HG02970 (cell line): ENCODE measurements at regions not wholly inside any gene's neighbourhood (a gene's known extent, or its start where the extent isn't known, plus 50 kb on each side); places are given as distances from the start of the nearest gene placed in this dataset.
"Not testable (repeated sequence)": the region's sequence is repeated elsewhere in the genome, so short reads cannot be mapped to it uniquely, and the experiment has no call there.

Source experiments
- ATAC-seq: cut with Tn5 transposase; IDR thresholded peaks from one replicate; pipeline ENCODE4 v1.9.1; 2021; ENCODE audit warnings: mild to moderate bottlenecking, moderate library complexity, moderate number of reproducible peaks; ENCODE audit not compliant: unreplicated experiment, low FRiP score

DNA sequence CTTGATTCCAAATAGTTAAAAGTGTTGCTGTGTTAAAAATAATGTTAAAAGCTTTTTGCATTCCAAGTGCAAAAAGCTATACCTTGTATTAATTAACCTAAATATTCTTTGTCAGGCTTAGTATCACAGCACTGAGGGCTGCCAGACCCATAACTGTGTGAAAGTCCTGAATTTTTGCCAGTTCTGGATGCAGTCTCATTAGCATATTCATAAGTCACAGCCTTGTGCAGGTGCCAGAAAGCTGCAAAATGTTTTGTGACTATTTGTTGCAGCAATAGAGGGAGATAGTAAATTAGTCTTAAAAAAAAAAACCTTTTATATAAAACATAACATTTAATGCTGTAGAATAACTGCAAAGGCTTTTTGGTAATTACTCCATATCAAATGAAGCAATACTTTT is 56.6 kb downstream of the SLITRK1 start:
- no peak for ATAC-seq

DNA sequence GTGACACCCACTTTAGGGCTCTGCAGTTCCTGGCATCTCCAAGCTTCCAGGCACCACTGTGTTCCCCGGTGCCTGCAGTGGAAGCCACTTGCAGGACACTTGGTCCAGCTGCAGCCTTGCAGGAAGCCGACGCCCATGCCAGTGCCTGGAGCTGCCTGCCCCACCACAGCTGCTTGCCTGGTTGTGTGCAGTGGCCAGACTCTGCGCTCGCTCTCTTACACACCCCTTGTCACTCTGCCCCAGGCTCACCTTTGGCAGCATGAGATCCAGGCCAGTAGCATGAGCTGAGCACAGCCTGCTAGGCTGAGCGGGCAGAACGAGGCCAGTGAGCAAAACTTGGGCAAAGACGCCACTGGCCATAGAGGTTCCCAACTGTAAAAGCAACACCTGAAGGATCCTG is 57.7 kb downstream of the SLITRK1 start:
- no peak for ATAC-seq

DNA sequence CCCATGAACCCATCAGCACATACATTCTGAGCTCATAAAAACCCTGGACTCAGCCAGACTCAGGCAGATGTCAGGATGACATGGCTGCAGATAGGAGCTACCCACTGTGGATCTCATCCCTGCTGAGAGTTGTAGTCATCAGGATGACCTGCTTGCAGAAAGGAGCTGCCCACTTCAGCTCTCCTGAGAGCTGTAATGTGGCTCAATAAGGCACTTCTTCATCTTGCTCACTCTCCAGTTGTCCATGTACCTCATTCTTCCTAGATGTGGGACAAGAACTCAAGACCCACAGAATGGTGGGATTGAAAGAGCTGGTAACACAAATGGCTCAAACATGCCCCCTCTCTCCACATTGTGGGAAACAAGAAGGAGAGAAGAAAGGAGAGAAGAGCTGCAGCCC is 58.2 kb downstream of the SLITRK1 start:
- no peak for ATAC-seq

DNA sequence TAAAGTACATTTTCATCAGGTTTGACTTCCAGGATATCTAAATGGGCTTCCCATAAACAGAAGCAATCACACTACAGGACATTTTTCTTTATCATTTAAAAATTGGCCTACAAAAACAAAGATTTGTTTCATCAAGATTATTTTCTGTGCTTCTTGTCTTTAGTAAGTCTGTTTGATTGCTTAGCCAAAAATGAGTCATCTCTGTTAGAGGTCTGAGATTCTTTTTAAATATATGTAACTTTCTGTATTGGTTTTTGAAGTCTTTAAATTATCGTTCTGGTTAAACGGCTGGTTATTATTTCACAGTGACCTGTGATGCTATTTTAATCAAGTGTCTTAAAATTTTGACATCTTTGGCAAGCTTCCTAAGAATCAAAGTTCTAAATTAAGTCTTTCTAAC is 62.7 kb downstream of the SLITRK1 start:
- ATAC-seq, result no peak

DNA sequence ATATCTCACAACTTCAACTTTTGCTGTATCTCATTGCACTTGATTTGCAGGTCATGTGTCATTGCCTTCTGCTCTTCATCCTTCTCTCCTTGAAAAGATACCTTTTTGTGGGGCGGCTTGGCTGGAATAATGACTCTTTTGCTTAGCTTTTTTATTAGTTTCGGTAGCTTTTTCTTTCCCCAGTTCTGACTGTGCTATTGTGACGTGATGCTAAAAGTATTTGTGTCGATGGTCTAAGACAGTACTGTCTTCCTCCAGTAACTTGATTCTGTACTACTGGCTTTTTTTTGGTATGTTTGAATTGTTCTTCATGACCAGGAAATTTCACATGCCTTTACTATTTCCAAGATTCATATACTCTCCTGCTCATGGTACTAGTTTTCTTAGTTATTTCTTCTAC is 63.1 kb downstream of the SLITRK1 start:
- no peak for ATAC-seq

DNA sequence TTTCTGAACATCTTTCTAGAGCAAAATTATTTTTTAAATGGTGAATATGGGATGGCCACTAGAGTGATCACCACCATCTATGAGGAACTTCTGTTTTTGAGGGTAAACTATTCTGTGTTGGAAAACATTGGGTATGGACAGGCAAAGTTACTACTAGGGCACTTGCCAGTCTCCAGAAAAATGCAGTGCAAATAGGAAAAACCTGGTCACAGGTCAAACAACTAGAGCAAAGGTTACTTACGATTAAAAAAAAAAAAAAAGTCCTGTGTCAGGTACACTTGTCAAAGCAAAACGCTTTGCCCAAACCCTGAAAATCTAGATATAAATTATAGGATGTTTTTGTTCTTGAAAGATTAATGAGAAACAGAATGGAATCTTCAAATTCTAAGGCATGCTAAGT is 66.2 kb downstream of the SLITRK1 start:
- no peak for ATAC-seq

DNA sequence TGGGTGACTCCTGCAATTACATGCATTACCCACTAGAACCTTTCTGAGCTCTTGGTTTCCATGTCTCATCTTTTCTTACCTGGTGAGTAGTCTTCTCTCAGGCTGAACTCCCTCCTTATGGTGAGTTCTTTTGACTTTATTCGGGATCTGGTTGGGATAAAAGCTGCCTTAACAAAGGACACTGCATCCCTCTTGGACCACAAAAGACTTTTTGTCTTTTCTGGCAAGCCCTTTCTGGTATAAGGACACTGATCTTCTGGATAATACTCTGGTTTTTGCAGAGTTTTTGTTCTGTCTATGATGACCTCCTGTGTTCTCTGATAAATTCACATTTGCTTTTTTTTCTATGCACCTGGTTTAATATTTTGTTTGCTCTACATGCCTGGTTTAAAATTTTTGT is 66.7 kb downstream of the SLITRK1 start:
- no peak for ATAC-seq

DNA sequence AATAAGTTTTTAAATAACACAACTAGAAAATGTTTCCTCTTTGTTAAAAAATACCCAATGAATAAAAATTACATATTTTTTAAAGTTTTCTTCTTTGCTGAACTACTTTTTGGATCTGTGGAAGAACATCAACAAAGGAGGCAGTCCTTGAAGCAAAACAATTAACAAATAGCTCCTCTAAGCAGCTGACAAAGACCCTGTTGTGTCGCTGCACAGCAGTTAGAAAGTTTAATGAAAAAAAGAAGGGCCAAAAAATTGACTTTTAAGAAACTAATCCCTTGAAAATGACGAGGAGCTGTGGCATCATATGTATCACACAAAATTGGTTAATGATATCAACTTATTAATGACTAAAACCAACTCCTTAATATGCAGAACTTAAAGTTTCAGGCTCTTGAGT is 72.1 kb downstream of the SLITRK1 start:
- ATAC-seq, result no peak

DNA sequence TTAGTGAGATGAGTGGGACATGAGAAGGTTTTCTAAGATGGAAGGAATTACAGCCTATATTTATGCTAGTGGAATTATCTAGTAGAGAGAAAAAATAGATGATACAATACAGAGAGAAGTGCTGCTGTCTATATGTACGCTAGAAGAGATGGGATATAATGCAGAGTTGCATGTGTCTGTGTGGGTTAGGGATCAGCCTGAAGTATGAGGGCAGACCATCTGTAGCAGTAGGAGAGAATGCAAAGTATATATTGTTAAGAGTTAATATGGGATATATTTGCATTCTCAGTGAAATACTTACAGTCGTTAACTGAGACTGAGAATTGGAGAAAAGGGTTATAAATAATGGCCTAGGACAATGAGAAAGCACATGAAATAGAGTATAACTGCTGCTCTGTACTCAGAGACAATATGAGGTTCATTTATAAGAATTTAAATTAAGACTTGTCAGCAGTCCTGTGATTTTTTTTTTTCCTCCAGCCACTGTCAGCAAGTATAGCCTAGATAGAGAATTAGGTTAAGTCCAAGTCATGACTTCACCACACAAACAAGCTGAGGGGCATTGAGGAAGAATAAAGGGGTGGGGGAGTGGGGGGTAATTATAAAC is 77.8 kb downstream of the SLITRK1 start:
- no peak for ATAC-seq

DNA sequence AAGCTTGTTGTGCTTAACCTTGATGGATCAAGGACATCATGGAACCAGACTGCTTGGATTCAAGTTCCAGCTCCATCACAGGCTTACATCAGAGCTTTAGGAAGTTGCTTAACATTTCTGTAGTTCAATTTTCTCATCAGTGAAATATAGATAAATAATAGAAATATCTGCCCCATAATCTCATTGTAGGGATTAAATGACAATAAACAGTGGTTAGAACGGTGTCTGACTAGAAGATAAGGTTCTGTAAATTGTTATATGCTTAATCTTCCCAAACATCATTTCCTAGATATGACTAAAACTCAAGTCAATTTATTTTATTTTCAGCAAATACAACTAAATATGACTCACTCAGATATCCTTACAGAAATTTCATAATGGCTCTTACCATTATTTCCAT is 83.5 kb downstream of the SLITRK1 start:
- no peak for ATAC-seq

DNA sequence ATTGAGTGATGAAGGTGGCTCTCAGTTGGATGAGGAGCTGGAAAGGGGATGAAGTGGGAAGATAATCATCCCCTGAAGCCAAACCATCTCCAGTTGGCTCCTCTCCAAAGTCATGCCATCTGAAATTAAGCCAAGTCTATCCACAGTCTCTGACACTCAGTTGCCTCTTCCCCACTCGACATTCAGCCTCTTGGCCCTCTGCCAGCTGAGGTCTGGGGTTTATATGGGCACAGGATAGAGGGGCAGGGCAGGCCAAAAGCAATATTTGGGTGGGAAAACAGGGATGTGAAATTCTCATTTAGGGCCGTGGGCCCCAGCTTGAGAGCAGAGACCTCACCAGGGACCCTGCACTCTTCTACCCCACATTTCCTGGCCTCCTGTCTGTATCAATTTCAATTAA is 85.9 kb downstream of the SLITRK1 start:
- ATAC-seq, result no peak

DNA sequence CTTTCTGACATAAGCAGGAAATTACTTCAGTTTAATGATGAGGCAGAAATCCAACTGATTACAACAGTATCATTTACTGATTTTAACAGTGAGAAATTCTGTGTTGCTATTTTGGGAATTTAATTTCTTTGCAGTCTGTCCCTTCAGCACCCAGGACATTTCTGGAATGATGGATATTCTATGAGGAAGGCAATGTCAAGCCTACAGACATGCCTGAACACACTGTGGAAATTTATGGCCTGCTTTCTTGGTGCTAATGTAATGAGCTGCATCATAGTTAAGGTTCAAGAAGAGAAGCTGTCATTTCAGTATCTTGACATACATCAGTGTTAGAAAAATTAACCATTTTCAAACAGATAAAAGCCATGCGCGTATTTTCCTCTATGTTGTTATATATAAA is 87.7 kb downstream of the SLITRK1 start:
- no peak for ATAC-seq

DNA sequence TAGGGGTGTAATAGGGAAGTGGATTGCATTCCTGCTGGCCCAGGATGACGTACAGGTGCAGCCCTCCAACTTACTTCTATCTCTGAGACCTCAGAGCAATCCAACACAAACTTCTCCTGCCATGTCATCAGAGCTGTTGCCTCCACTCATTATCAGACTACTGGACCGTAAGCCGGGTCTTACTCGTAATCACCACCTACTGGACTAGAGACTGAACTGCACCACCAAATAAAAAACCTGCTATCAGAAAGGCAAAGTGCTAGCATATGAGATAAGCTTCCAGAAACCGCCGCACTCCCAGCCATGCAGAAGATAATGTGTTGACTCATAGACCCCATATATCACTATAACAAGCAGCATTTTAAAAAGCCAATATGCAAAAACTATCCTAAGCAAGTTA is 102.0 kb downstream of the SLITRK1 start:
- ATAC-seq, result no peak

DNA sequence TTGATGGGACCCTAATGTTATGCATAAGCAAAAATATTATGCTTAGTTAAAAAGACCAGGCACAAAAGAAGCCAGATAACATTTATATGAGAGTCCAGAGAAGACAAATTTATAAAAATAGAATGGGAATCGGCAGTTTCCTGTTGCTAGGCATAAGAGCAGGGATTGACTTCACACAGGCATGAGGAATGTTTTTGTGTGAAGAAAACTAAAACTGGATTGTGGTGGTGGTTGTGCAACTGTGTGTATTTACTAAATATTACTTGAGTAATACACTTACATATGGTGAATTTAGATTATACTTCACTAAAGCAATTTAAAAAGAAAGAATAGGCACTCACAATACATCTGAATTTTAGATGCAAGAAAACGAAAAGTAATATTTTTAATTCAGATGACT is 108.3 kb downstream of the SLITRK1 start:
- ATAC-seq, result no peak

DNA sequence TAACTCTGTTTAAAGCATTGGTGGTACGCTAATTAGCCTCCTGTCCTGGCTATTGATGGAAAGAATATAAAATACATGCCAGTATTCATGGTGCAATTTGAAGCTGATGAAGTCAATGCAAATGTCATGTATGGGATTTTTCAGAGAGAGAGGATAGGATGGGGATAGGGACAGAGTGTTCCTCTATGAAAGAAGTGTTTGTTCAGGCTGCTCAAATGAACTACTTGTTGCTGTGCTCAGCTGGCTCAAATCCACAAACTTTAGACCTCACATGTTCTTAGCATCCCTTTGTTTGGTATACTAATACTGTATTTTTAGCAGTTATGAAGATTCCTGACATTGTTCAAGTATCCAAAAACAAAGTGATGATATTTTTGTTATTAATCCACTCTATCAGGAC is 116.5 kb downstream of the SLITRK1 start:
- ATAC-seq, result no peak

DNA sequence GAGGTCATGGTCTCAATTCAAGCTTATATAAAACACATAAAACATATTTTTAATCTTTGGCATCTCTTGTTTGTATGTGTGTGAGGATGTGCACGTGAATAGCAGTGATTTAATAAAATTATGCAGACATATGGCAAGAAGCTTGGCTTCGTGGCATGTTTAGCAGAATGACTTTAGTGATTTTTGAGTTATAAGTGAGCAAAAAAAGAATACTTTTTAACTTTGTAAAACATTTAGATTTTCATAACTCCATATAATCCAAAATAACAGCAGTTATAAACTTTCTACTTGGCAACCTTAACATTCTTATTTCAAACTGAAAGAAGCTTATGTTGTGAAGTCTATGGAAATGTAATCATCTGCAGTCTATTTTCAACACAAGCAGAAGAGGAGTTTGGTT is 120.6 kb downstream of the SLITRK1 start:
- no peak for ATAC-seq

DNA sequence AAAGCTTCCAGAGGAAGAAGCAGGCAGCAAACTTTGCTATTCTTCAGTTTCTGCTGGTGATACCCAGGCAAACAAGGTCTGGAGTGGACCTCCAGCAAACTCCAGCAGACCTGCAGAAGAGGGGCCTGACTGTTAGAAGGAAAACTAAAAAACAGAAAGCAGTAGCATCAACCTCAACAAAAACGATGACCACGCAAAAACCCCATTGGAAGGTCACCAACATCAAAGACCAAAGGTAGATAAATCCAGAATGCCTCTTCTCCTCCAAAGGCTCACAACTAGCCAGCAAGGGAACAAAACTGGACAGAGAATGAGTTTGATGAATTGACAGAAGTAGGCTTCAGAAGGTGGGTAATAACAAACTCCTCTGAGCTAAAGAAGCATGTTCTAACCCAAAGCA is 127.1 kb downstream of the SLITRK1 start:
- not testable (repeated sequence) for ATAC-seq

DNA sequence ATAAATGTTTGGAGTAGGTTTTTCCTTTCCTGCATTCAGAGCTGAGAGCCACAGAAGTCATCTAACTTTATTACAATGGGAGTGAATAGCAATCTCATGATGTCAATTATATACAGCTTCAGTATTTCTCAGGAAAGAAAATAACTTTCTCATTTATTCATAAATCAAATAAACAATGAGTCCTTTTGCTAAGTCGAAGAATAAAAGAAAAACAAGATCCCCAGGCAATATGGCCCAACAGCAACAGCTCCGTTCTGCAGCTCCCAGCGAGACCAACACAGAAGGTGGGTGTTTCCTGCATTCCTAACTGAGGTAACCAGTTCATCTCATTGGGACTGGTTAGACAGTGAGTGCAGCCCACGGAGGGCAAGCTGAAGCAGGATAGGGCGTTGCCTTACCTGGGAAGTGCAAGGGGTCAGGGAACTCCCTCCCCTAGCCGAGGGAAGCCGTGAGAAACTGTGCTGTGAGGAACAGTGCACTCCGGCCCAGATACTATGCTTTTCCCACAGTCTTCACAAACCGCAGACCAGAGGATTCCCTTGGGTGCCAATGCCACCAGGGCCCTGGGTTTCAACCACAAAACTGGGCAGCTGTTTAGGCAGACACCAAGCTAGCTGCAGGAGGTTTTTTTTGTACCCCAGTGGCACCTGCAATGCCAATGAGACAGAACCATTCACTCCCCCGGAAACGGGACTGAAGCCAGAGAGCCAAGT is 128.2 kb downstream of the SLITRK1 start:
- ATAC-seq, result no peak

DNA sequence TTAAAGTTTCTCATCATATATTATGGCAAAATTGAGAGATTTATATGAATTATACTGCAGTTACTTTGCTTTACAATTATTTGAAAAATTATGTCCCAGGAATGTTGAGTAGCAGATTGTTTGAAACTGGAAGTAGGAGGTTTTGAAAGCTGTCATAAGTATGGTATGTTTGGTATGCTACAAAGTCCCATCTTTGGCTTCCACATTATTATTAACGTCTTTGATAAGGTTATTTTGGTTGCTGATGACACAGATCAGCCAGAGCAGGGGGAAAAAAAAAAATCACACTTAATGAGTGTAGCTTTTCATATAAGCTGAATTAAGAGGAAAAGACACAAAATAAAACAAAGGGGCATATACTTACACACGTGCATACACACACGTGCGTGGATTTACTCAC is 130.1 kb downstream of the SLITRK1 start:
- ATAC-seq, result no peak

DNA sequence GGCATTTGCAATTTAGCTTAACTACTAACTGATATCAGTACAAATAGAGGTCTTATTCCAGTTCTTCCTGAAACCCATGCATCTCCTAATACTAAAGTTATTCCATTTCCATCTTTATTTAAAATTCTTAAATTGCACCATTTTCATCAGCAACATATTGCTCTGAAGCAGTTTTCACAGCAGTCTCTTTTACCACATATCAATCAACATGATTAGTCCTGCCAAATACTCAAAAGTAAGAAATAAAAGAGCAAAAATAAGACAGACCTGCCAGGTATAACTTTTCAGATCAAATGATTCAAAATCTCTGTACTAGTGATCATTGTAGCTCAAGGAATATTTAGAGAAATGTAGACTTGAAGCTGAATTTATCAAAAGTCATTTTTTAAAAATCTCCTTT is 141.7 kb downstream of the SLITRK1 start:
- ATAC-seq, result no peak

DNA sequence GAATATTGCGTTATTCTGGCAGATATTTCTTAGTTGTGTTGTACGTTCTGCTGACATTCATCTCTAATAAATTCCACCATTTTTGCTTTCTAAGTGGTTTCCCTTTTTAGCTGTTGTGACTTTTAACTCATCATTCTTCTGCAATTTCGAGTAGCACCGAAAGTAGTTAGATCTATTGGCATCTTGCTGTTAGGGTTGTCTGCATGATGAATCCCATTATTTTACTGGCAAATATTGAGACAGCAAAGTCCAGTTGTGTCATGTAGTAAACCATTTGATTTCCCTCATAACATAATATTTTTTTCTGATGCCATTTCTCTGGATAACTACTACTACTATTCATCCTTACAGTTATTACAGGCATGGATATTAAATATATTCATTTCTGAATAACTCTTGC is 143.9 kb downstream of the SLITRK1 start:
- no peak for ATAC-seq

DNA sequence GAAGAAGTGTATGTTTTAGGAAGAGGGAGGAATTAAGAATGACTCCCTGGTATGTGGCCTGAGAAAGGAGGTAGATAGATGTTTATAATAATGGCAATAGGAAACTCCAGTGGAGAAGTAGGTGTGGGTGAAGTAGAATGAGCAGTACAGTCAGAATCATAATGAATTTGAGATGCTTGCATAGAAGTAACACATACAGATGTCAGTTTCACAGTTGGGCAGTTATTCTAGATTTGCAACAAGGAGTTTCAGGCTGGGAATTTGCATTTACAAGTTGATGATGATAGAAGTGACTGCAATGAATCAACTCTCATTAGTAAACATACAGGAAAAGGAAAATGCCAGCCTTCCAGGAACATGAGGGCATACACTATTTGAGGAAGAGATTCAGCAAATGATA is 149.0 kb downstream of the SLITRK1 start:
- ATAC-seq, result no peak

DNA sequence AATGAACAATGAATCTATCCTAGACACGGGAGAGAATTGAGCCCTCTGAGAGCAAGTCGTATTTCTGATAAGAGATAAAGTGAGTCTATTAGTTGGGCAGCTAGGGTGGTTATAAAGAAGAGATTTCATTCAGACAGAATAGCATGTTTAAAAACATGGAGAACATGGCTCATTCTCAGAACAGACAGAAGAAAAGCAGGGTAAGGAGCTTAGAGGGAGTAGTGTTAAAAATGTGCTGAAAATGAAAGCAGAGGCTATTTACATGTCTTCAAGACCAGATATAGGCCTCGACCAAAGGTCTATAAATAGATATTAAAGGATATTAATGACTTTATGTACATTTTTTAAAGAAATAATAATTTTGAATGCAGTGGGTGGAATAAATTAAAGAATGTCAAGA is 149.5 kb downstream of the SLITRK1 start:
- no peak for ATAC-seq
